Dedifferentiated amniotic fluid mesenchymal stem cell (primary cell): ENCODE measurements at regions not wholly inside any gene's neighbourhood (a gene's known extent, or its start where the extent isn't known, plus 50 kb on each side); places are given as distances from the start of the nearest gene placed in this dataset.
A peak's percentile ranks its signal among the peaks of the same experiment; 100 is the strongest.

Experiments
- DNase-seq: peaks from one replicate; pipeline ENCODE4 v3.0.0-alpha.2; 2016; ENCODE audit errors: extremely low spot score

GRCh38 chr2:144156736-144157640 is 362.9 kb downstream of the ZEB2 start:
- DNase-seq = no peak

- no peak for DNase-seq
Observed at GRCh38 chr2:144154205-144154604, 365.7 kb downstream of the ZEB2 start.

- DNase-seq = no peak
Observed at GRCh38 chr2:144152817-144153271, 367.1 kb downstream of the ZEB2 start.

- no peak for DNase-seq
Observed at GRCh38 chr2:144151851-144152250, 368.1 kb downstream of the ZEB2 start.

GRCh38 chr2:144151405-144151804 is 368.5 kb downstream of the ZEB2 start:
- no peak for DNase-seq

GRCh38 chr2:144147356-144147755 is 372.6 kb downstream of the ZEB2 start:
- DNase-seq = no peak

- DNase-seq = no peak
Observed at GRCh38 chr2:144146876-144147275, 373.0 kb downstream of the ZEB2 start.

GRCh38 chr2:144146076-144146475 is 373.8 kb downstream of the ZEB2 start:
- DNase-seq = no peak

- DNase-seq = no peak
Observed at GRCh38 chr2:144143294-144144151, 376.4 kb downstream of the ZEB2 start.

GRCh38 chr2:144140891-144141290 is 379.0 kb downstream of the ZEB2 start:
- no peak for DNase-seq

- peak; percentile 33 for DNase-seq
Observed at GRCh38 chr2:144137705-144138428, 382.1 kb downstream of the ZEB2 start.

- no peak for DNase-seq
Observed at GRCh38 chr2:144137272-144137671, 382.6 kb downstream of the ZEB2 start.

GRCh38 chr2:144136297-144137010 is 383.5 kb downstream of the ZEB2 start:
- no peak for DNase-seq

- DNase-seq = no peak
Observed at GRCh38 chr2:144133936-144134665, 385.8 kb downstream of the ZEB2 start.

- no peak for DNase-seq
Observed at GRCh38 chr2:144132357-144132756, 387.6 kb downstream of the ZEB2 start.

GRCh38 chr2:144131042-144131441 is 388.9 kb downstream of the ZEB2 start:
- DNase-seq = no peak

- DNase-seq = no peak
Observed at GRCh38 chr2:144130551-144130950, 389.4 kb downstream of the ZEB2 start.

GRCh38 chr2:144128130-144128746 is 391.7 kb downstream of the ZEB2 start:
- no peak for DNase-seq

GRCh38 chr2:144127693-144128092 is 392.2 kb downstream of the ZEB2 start:
- DNase-seq = no peak

GRCh38 chr2:144126302-144126701 is 393.6 kb downstream of the ZEB2 start:
- no peak for DNase-seq
